RPMI8226 (cell line): ENCODE measurements at regions not wholly inside any gene's neighbourhood (a gene's known extent, or its start where the extent isn't known, plus 50 kb on each side); places are given as distances from the start of the nearest gene placed in this dataset.

Source experiments
- DNase-seq: peaks from one replicate; pipeline ENCODE4 v3.0.0-alpha.2; 2015

GRCh38 chr14:40870252-40870651 is 736.4 kb upstream of the LRFN5 start:
- DNase-seq, result no peak

DNA sequence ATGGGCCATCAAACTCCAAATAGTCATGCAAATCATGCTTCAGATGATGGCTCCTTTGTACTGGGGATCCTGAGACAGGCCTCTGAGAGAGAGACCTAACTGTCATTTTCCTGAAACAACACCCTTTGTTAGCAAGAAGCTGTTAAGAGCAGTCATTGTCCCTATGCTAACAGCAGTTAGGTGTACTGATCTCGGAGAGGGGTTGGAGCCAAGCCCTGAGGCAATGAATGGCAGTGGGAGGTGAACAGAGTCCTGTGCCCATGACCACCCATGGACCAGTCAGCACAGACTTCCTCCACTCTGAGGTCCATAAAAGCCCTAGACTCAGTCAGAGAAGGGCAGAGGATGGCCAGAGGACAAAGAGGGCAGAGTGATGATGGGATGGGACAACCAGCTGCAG is 747.6 kb upstream of the LRFN5 start:
- no peak for DNase-seq

DNA sequence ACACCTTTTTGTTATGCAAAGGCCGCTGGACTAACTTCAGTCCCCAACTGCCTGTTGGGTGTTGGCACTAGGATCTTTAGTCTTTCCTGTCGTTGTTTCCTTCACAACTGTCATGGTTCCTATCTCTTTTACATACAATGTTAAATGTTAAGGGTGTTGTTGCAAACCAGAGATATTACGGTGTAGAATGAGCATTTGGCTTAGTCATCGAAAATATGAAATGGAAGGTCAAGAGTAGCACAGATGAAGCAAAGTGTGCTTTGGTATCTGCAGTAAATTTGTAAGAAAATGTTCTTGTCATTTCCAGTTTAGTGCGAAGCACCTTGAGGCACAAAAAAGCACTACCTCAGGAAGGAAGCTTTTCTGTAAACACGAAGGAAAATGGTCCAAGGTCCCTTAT is 751.3 kb upstream of the LRFN5 start:
- DNase-seq, result no peak

DNA sequence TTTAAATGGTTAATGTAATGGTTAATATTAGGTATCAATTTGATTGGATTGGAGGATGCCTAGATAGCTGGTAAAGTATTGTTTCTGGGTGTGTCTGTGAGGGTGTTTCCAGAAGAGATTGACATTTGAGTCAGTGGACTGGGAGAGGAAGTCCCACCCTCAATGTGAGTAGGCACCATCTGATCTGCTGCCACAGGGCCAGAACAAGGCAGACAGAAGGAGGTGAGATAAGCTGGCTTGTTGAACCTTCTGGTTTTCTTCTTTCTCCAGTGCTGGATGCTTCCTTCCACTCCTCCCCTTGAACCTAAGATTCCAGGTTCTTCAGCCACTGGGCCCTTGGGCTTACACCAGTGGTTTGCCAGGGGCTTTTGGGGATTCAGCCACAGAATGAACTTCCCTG is 756.5 kb upstream of the LRFN5 start:
- DNase-seq, result no peak

DNA sequence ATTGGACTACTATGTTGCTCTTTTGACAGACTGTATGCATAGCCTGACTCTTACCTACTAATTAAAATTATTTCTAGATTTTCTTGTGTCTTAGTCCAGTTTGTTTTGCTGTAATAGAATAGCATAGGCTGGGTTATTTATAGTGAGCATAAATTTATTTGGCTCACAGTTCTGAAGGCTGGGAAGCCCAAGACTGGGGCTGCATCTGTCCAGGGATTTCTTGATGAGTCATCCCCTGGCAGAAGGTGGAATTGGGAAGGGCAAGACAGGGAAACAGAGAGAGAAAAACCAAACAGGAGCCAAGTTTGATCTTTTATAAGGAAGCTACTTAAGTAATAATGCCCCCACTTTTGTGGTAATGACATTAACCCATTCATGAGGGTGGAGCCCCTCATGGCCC is 759.2 kb upstream of the LRFN5 start:
- DNase-seq, result no peak

DNA sequence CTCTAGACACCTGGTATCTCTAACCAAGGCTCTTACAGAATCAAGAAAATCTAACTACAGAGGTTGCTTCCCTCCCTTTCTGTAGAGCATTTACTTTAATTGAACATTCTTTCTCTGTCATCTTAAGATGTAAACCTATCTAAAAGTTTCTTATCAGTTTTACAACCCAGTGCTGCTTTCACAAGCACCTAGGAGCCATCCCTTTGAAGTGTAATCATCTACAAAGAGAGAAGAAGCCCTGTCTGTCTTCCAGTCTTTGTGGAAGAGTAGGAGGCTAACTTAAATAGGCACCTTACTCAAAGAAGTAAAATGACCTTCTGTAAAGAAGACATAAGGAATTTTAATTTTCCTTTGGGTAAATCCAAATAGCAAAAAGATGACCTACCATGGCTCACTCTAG is 763.9 kb upstream of the LRFN5 start:
- no peak for DNase-seq

DNA sequence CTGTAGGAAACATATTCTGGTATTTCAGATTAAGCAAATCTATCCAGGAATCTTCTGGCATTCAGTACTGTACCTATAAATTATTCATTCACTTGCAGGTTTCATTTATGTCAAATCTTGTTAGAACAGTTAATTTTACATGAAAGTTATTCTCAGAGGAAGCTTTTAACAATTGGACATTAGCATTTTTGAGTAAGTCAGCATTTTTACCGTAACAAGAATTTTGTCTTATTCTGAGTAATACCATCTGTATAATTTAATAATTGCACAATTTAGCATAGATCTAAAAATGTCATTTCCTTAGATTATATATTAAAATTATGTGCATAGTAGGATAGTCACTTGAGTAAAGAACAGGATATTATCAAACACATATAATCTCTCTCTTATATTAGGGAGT is 764.8 kb upstream of the LRFN5 start:
- DNase-seq, result no peak

GRCh38 chr14:40838601-40839000 is 768.1 kb upstream of the LRFN5 start:
- no peak for DNase-seq

DNA sequence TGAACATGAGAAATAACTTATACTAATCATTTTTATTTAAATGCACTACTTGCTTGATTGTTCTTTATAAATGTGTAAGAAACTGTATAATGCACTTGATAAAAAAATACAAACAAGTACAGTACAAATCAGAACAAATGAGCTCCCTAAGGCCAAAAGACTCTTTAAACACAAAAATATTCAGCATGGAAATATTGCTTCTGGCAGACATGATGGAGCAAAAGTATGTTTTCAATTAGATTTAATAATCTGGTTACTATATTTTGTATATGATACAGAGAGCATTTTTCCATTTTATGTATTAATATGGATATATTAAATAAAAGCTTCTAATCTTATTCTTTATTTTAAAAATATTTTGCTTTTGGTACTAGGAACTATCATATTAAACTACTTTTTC is 800.2 kb upstream of the LRFN5 start:
- DNase-seq, result no peak

DNA sequence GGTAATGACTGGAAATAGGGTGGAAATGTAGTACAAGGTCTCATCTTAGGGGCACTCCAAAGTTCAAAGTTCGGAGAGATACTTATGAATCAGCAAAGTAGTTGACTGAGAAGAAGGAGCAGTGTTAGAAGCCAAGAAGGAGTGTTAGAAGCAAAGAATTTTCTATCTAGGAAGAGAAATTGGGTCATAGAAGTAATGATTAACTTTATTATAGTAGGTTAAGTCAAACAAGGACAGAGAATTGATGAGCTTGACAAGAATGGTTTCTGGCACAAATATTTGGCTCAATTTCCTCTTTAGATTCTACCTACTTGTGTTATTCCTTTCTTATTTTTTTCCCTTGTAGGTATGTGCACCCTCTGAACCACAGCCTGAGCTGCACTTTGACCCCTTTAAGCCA is 810.5 kb upstream of the LRFN5 start:
- no peak for DNase-seq

DNA sequence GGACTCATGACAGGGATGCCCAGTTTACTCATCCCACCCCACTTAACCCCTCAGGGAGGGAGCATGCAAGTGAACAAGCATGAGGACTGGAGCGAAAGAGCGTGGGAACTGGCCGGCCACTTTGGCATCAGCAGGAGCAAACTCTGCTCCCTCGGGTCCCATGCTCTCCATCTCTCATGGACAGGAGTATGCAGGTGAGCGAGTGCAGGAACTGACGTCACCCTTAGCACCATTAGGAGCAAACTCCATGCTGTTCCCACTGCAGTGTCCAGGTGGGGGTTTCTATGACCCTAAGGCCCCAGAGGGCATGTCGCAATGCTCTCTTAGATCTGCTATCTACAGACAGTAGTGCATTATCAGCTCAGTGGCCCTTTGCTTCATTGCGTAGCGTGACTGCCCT is 821.8 kb upstream of the LRFN5 start:
- DNase-seq, result no peak

DNA sequence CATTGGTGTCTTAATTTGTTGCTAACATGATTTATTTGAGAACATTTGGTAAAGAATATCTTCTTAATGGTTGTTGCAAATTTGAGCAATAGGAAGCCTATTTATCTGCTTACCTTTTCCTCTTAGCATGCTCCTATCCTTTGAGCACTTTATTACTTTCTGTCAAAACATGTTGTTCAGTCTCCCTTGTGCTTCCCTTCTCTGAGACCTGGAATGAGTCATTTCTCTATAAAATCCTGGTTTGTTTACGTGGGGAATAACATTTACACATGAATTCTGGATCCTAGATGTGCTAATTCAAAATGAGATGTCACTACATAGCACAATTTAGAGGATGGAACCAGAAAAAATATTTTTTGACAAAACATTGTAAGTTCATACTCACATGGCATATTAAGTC is 844.0 kb upstream of the LRFN5 start:
- DNase-seq, result no peak

DNA sequence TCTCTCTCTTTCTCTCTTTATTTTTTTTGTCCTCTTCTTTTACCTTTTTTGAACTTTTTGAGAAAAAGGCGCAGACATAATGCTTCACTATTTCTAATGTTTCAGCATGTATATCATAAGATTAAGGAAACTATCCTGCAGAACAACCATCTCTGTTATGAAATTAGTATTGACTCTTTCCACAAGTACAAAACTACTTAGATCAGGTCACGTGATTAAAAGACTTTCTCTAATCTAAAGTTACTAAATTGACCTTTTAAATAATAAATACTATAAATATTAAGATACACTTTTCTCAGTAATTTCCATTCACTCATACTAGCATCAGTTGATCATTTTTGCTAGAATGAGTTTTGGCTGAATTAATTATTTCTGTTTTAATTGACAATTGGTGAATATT is 844.5 kb upstream of the LRFN5 start:
- no peak for DNase-seq

GRCh38 chr14:40760704-40761103 is 846.0 kb upstream of the LRFN5 start:
- no peak for DNase-seq

DNA sequence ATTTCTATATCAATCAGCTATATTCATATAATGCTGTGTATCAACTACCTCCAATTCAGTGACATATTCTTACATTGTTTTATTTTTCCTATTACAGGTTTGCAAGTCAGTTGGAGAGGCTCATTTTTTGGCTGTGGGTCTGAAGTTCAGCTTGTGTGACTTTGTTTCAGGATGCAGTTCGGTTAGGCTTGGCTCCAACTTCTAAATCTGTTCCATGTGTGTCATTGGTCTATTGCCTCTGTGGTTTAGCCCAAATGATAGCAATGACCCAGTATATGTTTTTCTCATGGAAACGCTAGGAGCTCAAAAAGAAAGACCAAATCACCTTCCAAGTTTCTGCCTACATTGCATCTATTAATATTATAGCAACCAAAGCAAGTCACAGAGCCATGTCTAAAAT is 848.6 kb upstream of the LRFN5 start:
- DNase-seq, result no peak

- DNase-seq, result no peak
Observed at GRCh38 chr14:40757376-40757950, 849.2 kb upstream of the LRFN5 start.

DNA sequence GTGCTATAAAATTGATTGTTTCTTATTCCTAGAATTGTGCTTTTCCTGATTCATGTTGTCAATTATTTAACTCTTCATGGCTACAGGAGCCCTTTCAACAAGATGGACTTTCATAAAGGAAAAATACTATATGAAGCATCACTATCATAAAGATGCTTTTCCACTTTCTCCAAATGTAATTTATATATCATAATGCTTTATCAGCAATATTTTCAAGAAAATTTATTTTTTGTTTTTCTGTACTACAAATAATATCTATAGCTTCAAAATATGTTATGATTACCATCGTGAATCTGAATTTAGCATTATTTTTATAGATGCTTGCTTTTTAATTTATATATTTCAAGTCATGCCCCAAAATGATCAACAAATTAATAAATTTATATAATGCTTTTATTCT is 873.5 kb upstream of the LRFN5 start:
- DNase-seq, result no peak

GRCh38 chr14:40727107-40727506 is 879.6 kb upstream of the LRFN5 start:
- DNase-seq, result no peak

GRCh38 chr14:40713387-40713786 is 893.3 kb upstream of the LRFN5 start:
- no peak for DNase-seq

DNA sequence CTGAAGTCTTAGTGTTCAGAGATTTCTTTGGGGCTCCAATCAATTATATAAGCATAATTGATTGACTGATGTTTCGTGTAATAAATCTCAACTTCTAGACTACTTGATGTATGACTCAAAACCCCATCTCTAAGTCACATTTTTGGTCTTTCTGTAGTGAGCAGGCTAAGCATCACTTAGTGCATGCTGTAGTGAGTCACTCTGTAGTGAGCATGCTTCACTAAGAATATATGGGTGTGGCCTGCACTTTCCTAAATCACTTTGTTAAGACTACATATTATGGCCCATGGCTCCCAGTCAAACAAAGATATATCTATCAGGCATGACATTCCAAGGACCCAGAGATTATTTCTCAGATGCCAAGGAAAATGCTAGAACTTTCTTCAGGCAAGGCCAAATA is 909.4 kb upstream of the LRFN5 start:
- no peak for DNase-seq

GRCh38 chr14:40694023-40694422 is 912.7 kb upstream of the LRFN5 start:
- DNase-seq, result no peak

- DNase-seq, result no peak
Observed at GRCh38 chr14:40691066-40691465, 915.6 kb upstream of the LRFN5 start.

DNA sequence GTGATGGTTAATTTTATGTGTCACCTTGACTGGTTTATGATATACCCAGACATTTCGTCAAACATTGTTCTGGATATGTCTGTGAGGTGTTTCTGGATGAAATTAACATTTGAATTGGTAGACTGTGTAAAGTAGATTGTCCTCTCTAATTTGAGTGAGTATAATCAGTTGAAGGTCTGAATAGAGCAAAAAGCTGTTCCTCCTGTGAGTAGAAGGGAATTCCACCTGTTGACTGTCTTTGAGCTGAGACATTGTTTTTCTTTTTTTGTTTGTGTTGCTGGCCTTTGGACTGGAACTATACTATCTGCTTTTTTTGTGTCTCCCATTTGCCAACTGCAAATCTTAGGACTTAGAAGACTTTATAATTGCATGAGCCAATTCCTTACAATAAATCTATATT is 920.9 kb upstream of the LRFN5 start:
- DNase-seq, result no peak

- DNase-seq, result no peak
Observed at GRCh38 chr14:40684328-40684727, 922.3 kb upstream of the LRFN5 start.

GRCh38 chr14:40682131-40682913 is 924.4 kb upstream of the LRFN5 start:
- no peak for DNase-seq
